ENCODE measurements at regions not wholly inside any gene's neighbourhood (a gene's known extent, or its start where the extent isn't known, plus 50 kb on each side); places are given as distances from the start of the nearest gene placed in this dataset.

GRCh38 chr12:33562401-33562800 lies 122.8 kb upstream of the SYT10 start:
- Histone ChIP-seq H2AFZ (ENCODE audit: low read length) (no peak overlapping the region), H4K20me1 (ENCODE audit: insufficient read depth, low read length) (no peaks in the 10 kb centered on the region), H3K4me2 (ENCODE audit: low read depth, low read length) (no peak overlapping the region), H3K9me3 (ENCODE audit: low read length) (no peaks in the 10 kb centered on the region), H3K4me3 (replicated peaks in 1 of 3; ENCODE audit: insufficient read depth in 1 of 3, low read depth in 2 of 3, low read length in 3 of 3) (no peak overlapping the region), H3K27me3 (ENCODE audit: control insufficient read depth in 1 of 2, insufficient read depth in 2 of 2, low read length in 2 of 2) (no peaks in the 10 kb centered on the region), H3K36me3 (replicated peaks in 1 of 2; ENCODE audit: control insufficient read depth in 1 of 2, insufficient read depth in 2 of 2, low read length in 2 of 2) (no peaks in the 10 kb centered on the region), H3K79me2 (ENCODE audit: insufficient read depth, low read length) (no peaks in the 10 kb centered on the region), H3K9ac (ENCODE audit: insufficient read depth, low read depth, low read length) (no peak overlapping the region), H3K4me1 (ENCODE audit: insufficient read depth, low read length) (no peaks in the 10 kb centered on the region), H3K27ac (ENCODE audit: extremely low read length, insufficient read depth, low read length) (no peak overlapping the region)
- TF ChIP-seq ZBTB38 (CRISPR knock-in tag; IDR thresholded peaks at IDR 0.05) = no peak
- no peak for TF ChIP-seq REPIN1 (CRISPR knock-in tag; IDR thresholded peaks at IDR 0.05; ENCODE audit: borderline replicate concordance, low read depth)
- no peak for TF ChIP-seq ZNF879 (CRISPR knock-in tag; IDR thresholded peaks at IDR 0.05)
- no peak for TF ChIP-seq ZNF280D (CRISPR knock-in tag; IDR thresholded peaks at IDR 0.05)
- BruUV-seq (replicated peaks) = no TSS peak
- no peak for ATAC-seq
- intact Hi-C loops (cut with micrococcal nuclease; ENCODE audit: unreplicated experiment) (no loop called here), in situ Hi-C loops (cut with HindIII; ENCODE audit: extremely low pct_ligation_motif_present, low pct_unique_long_range_greater_than_20kb) (no loop called here)
- DNase-seq (ENCODE audit: low spot score) = no peak
- POLR2A ChIA-PET = no interaction called here
- CTCF ChIA-PET (ENCODE audit: low intra/inter-chr PET ratio, low total read pairs) = no interaction called here
- 8% methylated on average over 2 of the region's 2 CpGs for WGBS (ENCODE audit: low lambda C conversion rate)
- no peak for FAIRE-seq

GRCh38 chr12:33566403-33566802 lies 126.8 kb upstream of the SYT10 start:
- POLR2A ChIA-PET = no interaction called here
- no peak for FAIRE-seq
- TF ChIP-seq GATAD2A (CRISPR knock-in tag; IDR thresholded peaks at IDR 0.05) (no peak), ZEB1 (IDR thresholded peaks at IDR 0.05; ENCODE audit: insufficient replicate concordance, low read depth) (no peak), AGO2 (optimal IDR thresholded peaks at IDR 0.05; ENCODE audit: low read depth, low read length) (no peak), ZNF124 (CRISPR knock-in tag; IDR thresholded peaks at IDR 0.05) (no peak), MXD4 (CRISPR knock-in tag; IDR thresholded peaks at IDR 0.05) (no peak), IKZF1 (IDR thresholded peaks at IDR 0.05) (no peak), KLF13 (CRISPR knock-in tag; IDR thresholded peaks at IDR 0.05) (no peak), GFI1 (CRISPR knock-in tag; IDR thresholded peaks at IDR 0.05; ENCODE audit: borderline replicate concordance) (no peak), ZBTB25 (CRISPR knock-in tag; IDR thresholded peaks at IDR 0.05) (no peak), DNMT1 (CRISPR knock-in tag; IDR thresholded peaks at IDR 0.05) (no peak), ATF7 (IDR thresholded peaks at IDR 0.05) (peak; percentile 49; the same call in 1 of the 2 replicates), ATF7 (CRISPR knock-in tag; IDR thresholded peaks at IDR 0.05) (no peak), ZNF232 (CRISPR knock-in tag; IDR thresholded peaks at IDR 0.05; ENCODE audit: borderline replicate concordance) (no peak), CREB1 (IDR thresholded peaks at IDR 0.05) (peak; percentile 67), CREB1 (CRISPR knock-in tag; IDR thresholded peaks at IDR 0.05) (no peak), ZNF660 (CRISPR knock-in tag; IDR thresholded peaks at IDR 0.05; ENCODE audit: borderline replicate concordance, low read depth) (no peak)

More at GRCh38 chr12:33566403-33566802, 126.8 kb upstream of the SYT10 start:
- in situ Hi-C loops (cut with HindIII; ENCODE audit: extremely low pct_ligation_motif_present, low pct_unique_long_range_greater_than_20kb) (no loop called here), intact Hi-C loops (cut with micrococcal nuclease; ENCODE audit: unreplicated experiment) (no loop called here)
- Histone ChIP-seq H3K36me3 (replicated peaks in 1 of 2; ENCODE audit: control insufficient read depth in 1 of 2, insufficient read depth in 2 of 2, low read length in 2 of 2) (no peaks in the 10 kb centered on the region), H2AFZ (ENCODE audit: low read length) (no peak overlapping the region), H3K4me2 (ENCODE audit: low read depth, low read length) (no peak overlapping the region), H3K27ac (ENCODE audit: extremely low read length, insufficient read depth, low read length) (no peak overlapping the region), H3K9me3 (ENCODE audit: low read length) (no peaks in the 10 kb centered on the region), H4K20me1 (ENCODE audit: insufficient read depth, low read length) (no peaks in the 10 kb centered on the region), H3K27me3 (ENCODE audit: control insufficient read depth in 1 of 2, insufficient read depth in 2 of 2, low read length in 2 of 2) (no peaks in the 10 kb centered on the region), H3K4me1 (ENCODE audit: insufficient read depth, low read length) (no peaks in the 10 kb centered on the region), H3K4me3 (replicated peaks in 1 of 3; ENCODE audit: insufficient read depth in 1 of 3, low read depth in 2 of 3, low read length in 3 of 3) (no peak overlapping the region), H3K9ac (ENCODE audit: insufficient read depth, low read depth, low read length) (no peak overlapping the region), H3K79me2 (ENCODE audit: insufficient read depth, low read length) (no peaks in the 10 kb centered on the region)
- 28% methylated on average over 3 of the region's 3 CpGs for WGBS (ENCODE audit: low lambda C conversion rate)
- BruUV-seq (replicated peaks) = no TSS peak
- ATAC-seq = no peak
- CTCF ChIA-PET (ENCODE audit: low intra/inter-chr PET ratio, low total read pairs) = no interaction called here
- no peak for DNase-seq (ENCODE audit: low spot score)

Measured in HepG2 (cell line).